ENCODE measurements at regions not wholly inside any gene's neighbourhood (a gene's known extent, or its start where the extent isn't known, plus 50 kb on each side); places are given as distances from the start of the nearest gene placed in this dataset.

- Histone ChIP-seq H3K4me2 (ENCODE audit: low read length) (no peak overlapping the region), H3K27me3 (ENCODE audit: control insufficient read depth, low read length) (no peaks in the 10 kb centered on the region), H3K4me3 (ENCODE audit: low read length) (no peak overlapping the region), H3K9me3 (ENCODE audit: control insufficient read depth, insufficient read depth, low read length) (no peaks in the 10 kb centered on the region), H3K4me1 (ENCODE audit: control insufficient read depth, low read length) (no peaks in the 10 kb centered on the region), H4K20me1 (ENCODE audit: control insufficient read depth, insufficient read depth, low read depth, low read length) (no peaks in the 10 kb centered on the region), H3K9me2 (replicated peaks; ENCODE audit: control insufficient read depth, low read length) (no peaks in the 10 kb centered on the region), H3K36me3 (ENCODE audit: control insufficient read depth, low read length) (no peaks in the 10 kb centered on the region), H3F3A (ENCODE audit: control insufficient read depth, insufficient read depth) (no peaks in the 10 kb centered on the region), H3K79me2 (ENCODE audit: control insufficient read depth, low read length) (no peaks in the 10 kb centered on the region), H3K27ac (ENCODE audit: low read depth, low read length) (no peak overlapping the region)
- no peak for TF ChIP-seq EZH2phosphoT487 (IDR thresholded peaks at IDR 0.05; ENCODE audit: borderline replicate concordance, low read length)
- TF ChIP-seq CTCF (IDR thresholded peaks at IDR 0.05; ENCODE audit: low read depth, low read length, poor library complexity, severe bottlenecking) = no peak
Observed at GRCh38 chr3:17945018-17945798, 202.8 kb upstream of the TBC1D5 start.

DNA sequence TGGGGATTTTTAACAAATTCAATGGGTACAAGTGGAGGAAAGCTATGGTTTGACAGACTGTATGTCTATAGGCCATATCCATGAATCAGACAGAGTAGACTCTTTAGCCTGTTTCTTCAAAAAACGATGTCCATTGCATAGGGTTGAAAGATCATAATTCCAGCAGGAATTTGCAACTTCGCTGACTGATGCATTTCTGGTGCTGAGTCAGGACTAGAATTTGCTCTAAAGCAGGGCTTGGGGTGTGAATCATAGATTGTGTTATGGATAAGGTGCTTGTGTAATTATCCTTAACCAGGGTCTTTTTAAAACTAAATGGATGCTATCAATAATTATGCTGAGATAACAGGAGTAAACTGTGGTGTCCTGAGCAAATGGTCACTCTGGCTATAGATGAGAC, 200.4 kb upstream of the TBC1D5 start:
- H3K36me3 ChIP-seq (ENCODE audit: control insufficient read depth, low read length) = no peaks in the 10 kb centered on the region
- no peaks in the 10 kb centered on the region for H4K20me1 ChIP-seq (ENCODE audit: control insufficient read depth, insufficient read depth, low read depth, low read length)
- H3K4me2 ChIP-seq (ENCODE audit: low read length) = no peak overlapping the region
- TF ChIP-seq CTCF (IDR thresholded peaks at IDR 0.05; ENCODE audit: low read depth, low read length, poor library complexity, severe bottlenecking) (no peak), EZH2phosphoT487 (IDR thresholded peaks at IDR 0.05; ENCODE audit: borderline replicate concordance, low read length) (no peak)
- H3K79me2 ChIP-seq (ENCODE audit: control insufficient read depth, low read length) = no peaks in the 10 kb centered on the region
- no peaks in the 10 kb centered on the region for H3K9me3 ChIP-seq (ENCODE audit: control insufficient read depth, insufficient read depth, low read length)
- H3K4me3 ChIP-seq (ENCODE audit: low read length) = no peak overlapping the region
- H3K9me2 ChIP-seq (replicated peaks; ENCODE audit: control insufficient read depth, low read length) = no peaks in the 10 kb centered on the region
- H3K4me1 ChIP-seq (ENCODE audit: control insufficient read depth, low read length) = no peaks in the 10 kb centered on the region
- H3F3A ChIP-seq (ENCODE audit: control insufficient read depth, insufficient read depth) = no peaks in the 10 kb centered on the region
- H3K27me3 ChIP-seq (ENCODE audit: control insufficient read depth, low read length) = no peaks in the 10 kb centered on the region
- no peak overlapping the region for H3K27ac ChIP-seq (ENCODE audit: low read depth, low read length)

GRCh38 chr3:17941766-17942165, 199.3 kb upstream of the TBC1D5 start:
- 0 out of 2 replicates have a peak, but pooled peaks cover 2% of the 10 kb centered on the region for H3K27me3 ChIP-seq (ENCODE audit: control insufficient read depth, low read length)
- H3K36me3 ChIP-seq (ENCODE audit: control insufficient read depth, low read length) = no peaks in the 10 kb centered on the region
- no peaks in the 10 kb centered on the region for H3K9me3 ChIP-seq (ENCODE audit: control insufficient read depth, insufficient read depth, low read length)
- H4K20me1 ChIP-seq (ENCODE audit: control insufficient read depth, insufficient read depth, low read depth, low read length) = no peaks in the 10 kb centered on the region
- H3F3A ChIP-seq (ENCODE audit: control insufficient read depth, insufficient read depth) = no peaks in the 10 kb centered on the region
- no peak overlapping the region for H3K4me2 ChIP-seq (ENCODE audit: low read length)
- no peaks in the 10 kb centered on the region for H3K79me2 ChIP-seq (ENCODE audit: control insufficient read depth, low read length)
- TF ChIP-seq EZH2phosphoT487 (IDR thresholded peaks at IDR 0.05; ENCODE audit: borderline replicate concordance, low read length) = no peak
- TF ChIP-seq CTCF (IDR thresholded peaks at IDR 0.05; ENCODE audit: low read depth, low read length, poor library complexity, severe bottlenecking) = no peak
- H3K4me1 ChIP-seq (ENCODE audit: control insufficient read depth, low read length) = no peaks in the 10 kb centered on the region
- H3K27ac ChIP-seq (ENCODE audit: low read depth, low read length) = no peak overlapping the region
- no peaks in the 10 kb centered on the region for H3K9me2 ChIP-seq (replicated peaks; ENCODE audit: control insufficient read depth, low read length)
- H3K4me3 ChIP-seq (ENCODE audit: low read length) = no peak overlapping the region
